ENCODE measurements at regions not wholly inside any gene's neighbourhood (a gene's known extent, or its start where the extent isn't known, plus 50 kb on each side); places are given as distances from the start of the nearest gene placed in this dataset.

DNA sequence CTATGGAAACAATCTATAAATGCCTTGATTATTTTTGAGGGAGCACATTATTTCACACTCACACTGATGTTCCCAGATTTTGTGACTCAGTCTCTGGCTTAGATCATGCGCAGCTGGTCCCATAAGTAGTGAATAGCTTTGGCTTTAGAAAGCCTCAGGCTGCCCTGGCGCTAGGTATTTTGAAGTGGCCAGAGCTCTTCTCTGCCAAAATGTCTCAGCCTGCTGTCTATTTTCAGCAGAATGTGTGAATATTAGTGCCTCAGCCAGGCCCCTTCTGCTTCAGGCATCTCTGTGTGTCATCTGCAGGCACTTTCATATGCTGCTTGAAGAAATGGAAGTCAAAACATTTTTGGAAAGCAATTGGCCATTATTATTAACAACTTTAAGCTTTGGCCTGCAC is 931.0 kb upstream of the INTU start (continued):
- TF ChIP-seq AFF4 (CRISPR knock-in tag; IDR thresholded peaks at IDR 0.05; ENCODE audit: borderline replicate concordance), result no peak
- TF ChIP-seq RORB (CRISPR knock-in tag; IDR thresholded peaks at IDR 0.05), result no peak
- TF ChIP-seq SOX15 (CRISPR knock-in tag; IDR thresholded peaks at IDR 0.05), result no peak
- no peak for TF ChIP-seq ZNF317 (CRISPR knock-in tag; IDR thresholded peaks at IDR 0.05; ENCODE audit: borderline replicate concordance, low read depth)
- TF ChIP-seq ZNF121 (CRISPR knock-in tag; IDR thresholded peaks at IDR 0.05), result no peak
- TF ChIP-seq NR3C1 (CRISPR knock-in tag; conservative IDR thresholded peaks at IDR 0.05; ENCODE audit: low read depth), result no peak
- TF ChIP-seq ZNF396 (CRISPR knock-in tag; IDR thresholded peaks at IDR 0.05; ENCODE audit: borderline replicate concordance), result no peak
- TF ChIP-seq, protein P1, sequence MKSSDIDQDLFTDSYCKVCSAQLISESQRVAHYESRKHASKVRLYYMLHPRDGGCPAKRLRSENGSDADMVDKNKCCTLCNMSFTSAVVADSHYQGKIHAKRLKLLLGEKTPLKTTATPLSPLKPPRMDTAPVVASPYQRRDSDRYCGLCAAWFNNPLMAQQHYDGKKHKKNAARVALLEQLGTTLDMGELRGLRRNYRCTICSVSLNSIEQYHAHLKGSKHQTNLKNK (CRISPR knock-in tag; IDR thresholded peaks at IDR 0.05), result no peak

- TF ChIP-seq, protein P2, sequence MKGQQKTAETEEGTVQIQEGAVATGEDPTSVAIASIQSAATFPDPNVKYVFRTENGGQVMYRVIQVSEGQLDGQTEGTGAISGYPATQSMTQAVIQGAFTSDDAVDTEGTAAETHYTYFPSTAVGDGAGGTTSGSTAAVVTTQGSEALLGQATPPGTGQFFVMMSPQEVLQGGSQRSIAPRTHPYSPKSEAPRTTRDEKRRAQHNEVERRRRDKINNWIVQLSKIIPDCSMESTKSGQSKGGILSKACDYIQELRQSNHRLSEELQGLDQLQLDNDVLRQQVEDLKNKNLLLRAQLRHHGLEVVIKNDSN (CRISPR knock-in tag; IDR thresholded peaks at IDR 0.05), result no peak
- TF ChIP-seq JUN (CRISPR knock-in tag; IDR thresholded peaks at IDR 0.05) (no peak), NFATC4 (CRISPR knock-in tag; IDR thresholded peaks at IDR 0.05) (no peak), MLX (CRISPR knock-in tag; IDR thresholded peaks at IDR 0.05) (no peak), JAZF1 (CRISPR knock-in tag; IDR thresholded peaks at IDR 0.05) (no peak), ZNF281 (CRISPR knock-in tag; IDR thresholded peaks at IDR 0.05) (no peak), ELF4 (CRISPR knock-in tag; IDR thresholded peaks at IDR 0.05; ENCODE audit: low read depth) (no peak), FOXK1 (CRISPR knock-in tag; IDR thresholded peaks at IDR 0.05) (no peak), PRRX2 (CRISPR knock-in tag; IDR thresholded peaks at IDR 0.05) (no peak), OVOL2 (CRISPR knock-in tag; IDR thresholded peaks at IDR 0.05; ENCODE audit: borderline replicate concordance) (no peak), ZNF423 (CRISPR knock-in tag; IDR thresholded peaks at IDR 0.05) (no peak), CBFB (CRISPR knock-in tag; IDR thresholded peaks at IDR 0.05; ENCODE audit: low read depth) (no peak)
- TF ChIP-seq, protein P3, sequence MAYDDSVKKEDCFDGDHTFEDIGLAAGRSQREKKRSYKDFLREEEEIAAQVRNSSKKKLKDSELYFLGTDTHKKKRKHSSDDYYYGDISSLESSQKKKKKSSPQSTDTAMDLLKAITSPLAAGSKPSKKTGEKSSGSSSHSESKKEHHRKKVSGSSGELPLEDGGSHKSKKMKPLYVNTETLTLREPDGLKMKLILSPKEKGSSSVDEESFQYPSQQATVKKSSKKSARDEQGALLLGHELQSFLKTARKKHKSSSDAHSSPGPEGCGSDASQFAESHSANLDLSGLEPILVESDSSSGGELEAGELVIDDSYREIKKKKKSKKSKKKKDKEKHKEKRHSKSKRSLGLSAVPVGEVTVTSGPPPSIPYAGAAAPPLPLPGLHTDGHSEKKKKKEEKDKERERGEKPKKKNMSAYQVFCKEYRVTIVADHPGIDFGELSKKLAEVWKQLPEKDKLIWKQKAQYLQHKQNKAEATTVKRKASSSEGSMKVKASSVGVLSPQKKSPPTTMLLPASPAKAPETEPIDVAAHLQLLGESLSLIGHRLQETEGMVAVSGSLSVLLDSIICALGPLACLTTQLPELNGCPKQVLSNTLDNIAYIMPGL (CRISPR knock-in tag; IDR thresholded peaks at IDR 0.05), result no peak
- TF ChIP-seq, protein P4, sequence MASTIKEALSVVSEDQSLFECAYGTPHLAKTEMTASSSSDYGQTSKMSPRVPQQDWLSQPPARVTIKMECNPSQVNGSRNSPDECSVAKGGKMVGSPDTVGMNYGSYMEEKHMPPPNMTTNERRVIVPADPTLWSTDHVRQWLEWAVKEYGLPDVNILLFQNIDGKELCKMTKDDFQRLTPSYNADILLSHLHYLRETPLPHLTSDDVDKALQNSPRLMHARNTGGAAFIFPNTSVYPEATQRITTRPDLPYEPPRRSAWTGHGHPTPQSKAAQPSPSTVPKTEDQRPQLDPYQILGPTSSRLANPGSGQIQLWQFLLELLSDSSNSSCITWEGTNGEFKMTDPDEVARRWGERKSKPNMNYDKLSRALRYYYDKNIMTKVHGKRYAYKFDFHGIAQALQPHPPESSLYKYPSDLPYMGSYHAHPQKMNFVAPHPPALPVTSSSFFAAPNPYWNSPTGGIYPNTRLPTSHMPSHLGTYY (CRISPR knock-in tag; IDR thresholded peaks at IDR 0.05), result no peak
- TF ChIP-seq, protein P5, sequence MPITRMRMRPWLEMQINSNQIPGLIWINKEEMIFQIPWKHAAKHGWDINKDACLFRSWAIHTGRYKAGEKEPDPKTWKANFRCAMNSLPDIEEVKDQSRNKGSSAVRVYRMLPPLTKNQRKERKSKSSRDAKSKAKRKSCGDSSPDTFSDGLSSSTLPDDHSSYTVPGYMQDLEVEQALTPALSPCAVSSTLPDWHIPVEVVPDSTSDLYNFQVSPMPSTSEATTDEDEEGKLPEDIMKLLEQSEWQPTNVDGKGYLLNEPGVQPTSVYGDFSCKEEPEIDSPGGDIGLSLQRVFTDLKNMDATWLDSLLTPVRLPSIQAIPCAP (CRISPR knock-in tag; IDR thresholded peaks at IDR 0.05), result no peak
- TF ChIP-seq, protein P6, sequence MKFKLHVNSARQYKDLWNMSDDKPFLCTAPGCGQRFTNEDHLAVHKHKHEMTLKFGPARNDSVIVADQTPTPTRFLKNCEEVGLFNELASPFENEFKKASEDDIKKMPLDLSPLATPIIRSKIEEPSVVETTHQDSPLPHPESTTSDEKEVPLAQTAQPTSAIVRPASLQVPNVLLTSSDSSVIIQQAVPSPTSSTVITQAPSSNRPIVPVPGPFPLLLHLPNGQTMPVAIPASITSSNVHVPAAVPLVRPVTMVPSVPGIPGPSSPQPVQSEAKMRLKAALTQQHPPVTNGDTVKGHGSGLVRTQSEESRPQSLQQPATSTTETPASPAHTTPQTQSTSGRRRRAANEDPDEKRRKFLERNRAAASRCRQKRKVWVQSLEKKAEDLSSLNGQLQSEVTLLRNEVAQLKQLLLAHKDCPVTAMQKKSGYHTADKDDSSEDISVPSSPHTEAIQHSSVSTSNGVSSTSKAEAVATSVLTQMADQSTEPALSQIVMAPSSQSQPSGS (CRISPR knock-in tag; IDR thresholded peaks at IDR 0.05; ENCODE audit: borderline replicate concordance, low read depth), result no peak
- H3K27me3 Mint-ChIP-seq (ENCODE audit: low read depth), result no peaks in the 10 kb centered on the region
- H3K27ac Mint-ChIP-seq, result no peak overlapping the region
- no peak for ATAC-seq
- no peaks in the 10 kb centered on the region for H3K9me3 Mint-ChIP-seq
- H3K4me3 Mint-ChIP-seq, result no peak overlapping the region
- DNase-seq (ENCODE audit: low spot score), result no peak
- H3K36me3 Mint-ChIP-seq, result no peaks in the 10 kb centered on the region
- ChIA-PET POLR2A (no interaction called here), CTCF (no interaction called here)
- H3K4me1 Mint-ChIP-seq, result 0 out of 2 replicates have a peak, but pooled peaks cover 3% of the 10 kb centered on the region
Measured at GRCh38 chr4:126702747-126703146, 930.0 kb upstream of the INTU start.
